RWPE1 (cell line): ENCODE measurements at regions not wholly inside any gene's neighbourhood (a gene's known extent, or its start where the extent isn't known, plus 50 kb on each side); places are given as distances from the start of the nearest gene placed in this dataset.

Experiments used
- CTCF ChIA-PET: fragments of 350-600 bp; sonication (Branson Sonifier 250); formaldehyde crosslinking; extraction: SDS; loops from one replicate; lab custom pipeline; 2021; lab: Yijun Ruan, JAX
- POLR2A ChIA-PET: fragments of 400-600 bp; formaldehyde crosslinking; extraction: SDS; loops from one replicate; lab custom pipeline; 2020; ENCODE audit warnings: antibody characterized with exemption; ENCODE audit not compliant: low non-redundant PET; lab: Yijun Ruan, JAX
- DNase-seq: peaks from one replicate; pipeline ENCODE4 v3.0.0; 2012; ENCODE audit warnings: low spot score
- H3K27ac ChIP-seq: fragments of 450-650 bp; 2 replicates; pipeline ENCODE4 v1.5.1; 2017
- CTCF ChIP-seq: fragments of 450-650 bp; conservative IDR thresholded peaks from 2 replicates; pipeline ENCODE4 v1.5.1; 2017; ENCODE audit warnings: low read depth, mild to moderate bottlenecking

GRCh38 chr2:204251158-204251997 lies 293.9 kb upstream of the PARD3B start:
- TF ChIP-seq CTCF: no peak
- no peak overlapping the region for H3K27ac ChIP-seq
- ChIA-PET CTCF (interaction anchor here (1.3 kb wide), 1 partner anchor 10 kb away, joined by 3 read pairs; no protein-coding TSS in a partner anchor), POLR2A (no interaction called here)
- DNase-seq: no peak

- CTCF ChIA-PET: interaction anchor here (1.3 kb wide), 1 partner anchor 9 kb away, joined by 3 read pairs; no protein-coding TSS in a partner anchor
- POLR2A ChIA-PET: no interaction called here
- DNase-seq: no peak
- TF ChIP-seq CTCF: no peak
- H3K27ac ChIP-seq: no peak overlapping the region
Measured at GRCh38 chr2:204251998-204252376, 293.3 kb upstream of the PARD3B start.

- POLR2A ChIA-PET: no interaction called here
- CTCF ChIA-PET: interaction anchor here (0.5 to 0.6 kb wide), 2 partner anchors 457 to 1979 kb away, joined by 3 to 6 read pairs; no protein-coding TSS in a partner anchor
- no peak overlapping the region for H3K27ac ChIP-seq
- no peak for TF ChIP-seq CTCF
- DNase-seq: no peak
Measured at GRCh38 chr2:204255071-204255470, 290.2 kb upstream of the PARD3B start.

GRCh38 chr2:204255526-204255925 lies 289.7 kb upstream of the PARD3B start:
- ChIA-PET POLR2A (no interaction called here), CTCF (no interaction called here)
- DNase-seq: no peak
- H3K27ac ChIP-seq: no peak overlapping the region
- TF ChIP-seq CTCF: no peak

- no peak for DNase-seq
- CTCF ChIA-PET: no interaction called here
- H3K27ac ChIP-seq: no peak overlapping the region
Measured at GRCh38 chr2:204257781-204258180, 287.5 kb upstream of the PARD3B start.

GRCh38 chr2:204258890-204259289 lies 286.4 kb upstream of the PARD3B start:
- TF ChIP-seq CTCF: no peak
- ChIA-PET POLR2A (no interaction called here), CTCF (interaction anchor here (1.1 to 1.2 kb wide), 2 partner anchors 11 to 78 kb away, joined by 3 to 6 read pairs; no protein-coding TSS in a partner anchor)
- H3K27ac ChIP-seq: no peak overlapping the region
- no peak for DNase-seq

More at GRCh38 chr2:204257781-204258180, 287.5 kb upstream of the PARD3B start:
- POLR2A ChIA-PET: no interaction called here
- no peak for TF ChIP-seq CTCF
